Endodermal cell (in vitro differentiated cells): ENCODE measurements at regions not wholly inside any gene's neighbourhood (a gene's known extent, or its start where the extent isn't known, plus 50 kb on each side); places are given as distances from the start of the nearest gene placed in this dataset.

ENCODE experiments used
- DNase-seq: peaks from one replicate; pipeline ENCODE4 v3.0.0-alpha.2; 2017
- H3K27ac ChIP-seq: 2 replicates; pipeline ENCODE4 v1.5.1; 2013; ENCODE audit warnings: mild to moderate bottlenecking, low read depth, low read length, moderate library complexity
- H3K27me3 ChIP-seq: 2 replicates; pipeline ENCODE4 v1.6.1; 2013; ENCODE audit warnings: mild to moderate bottlenecking, low read length, moderate library complexity; ENCODE audit not compliant: insufficient read depth, control insufficient read depth, poor library complexity, severe bottlenecking
- H3K36me3 ChIP-seq: 2 replicates; pipeline ENCODE4 v1.7.0; 2013; ENCODE audit warnings: mild to moderate bottlenecking, low read length, moderate library complexity; ENCODE audit not compliant: control insufficient read depth, insufficient read depth
- H3K4me1 ChIP-seq: one replicate; pipeline ENCODE4 v1.7.0; 2013; ENCODE audit warnings: low read length; ENCODE audit not compliant: control insufficient read depth, insufficient read depth
- H3K4me3 ChIP-seq: 2 replicates; pipeline ENCODE4 v1.5.1; 2013; ENCODE audit warnings: mild to moderate bottlenecking, low read length, moderate library complexity
- H3K9ac ChIP-seq: 2 replicates; pipeline ENCODE4 v1.6.1; 2013; ENCODE audit warnings: mild to moderate bottlenecking, low read length, moderate library complexity; ENCODE audit not compliant: poor library complexity, severe bottlenecking; ENCODE audit errors: extremely low read depth
- H3K9me3 ChIP-seq: 2 replicates; pipeline ENCODE4 v1.6.1; 2013; ENCODE audit warnings: mild to moderate bottlenecking, low read length, moderate library complexity; ENCODE audit not compliant: control insufficient read depth
- H3K27ac Mint-ChIP-seq: 2 replicates; pipeline ENCODE4 v1.8.0; 2020; ENCODE audit warnings: mixed read lengths
- H3K27me3 Mint-ChIP-seq: 2 replicates; pipeline ENCODE4 v1.8.0; 2021; ENCODE audit warnings: mild to moderate bottlenecking, mixed read lengths; ENCODE audit not compliant: insufficient read depth
- H3K36me3 Mint-ChIP-seq: 2 replicates; pipeline ENCODE4 v1.8.0; 2020; ENCODE audit warnings: low read depth, mixed read lengths
- H3K4me1 Mint-ChIP-seq: 2 replicates; pipeline ENCODE4 v1.8.0; 2020; ENCODE audit warnings: mixed read lengths
- H3K4me3 Mint-ChIP-seq: 2 replicates; pipeline ENCODE4 v1.8.0; 2020; ENCODE audit warnings: mild to moderate bottlenecking, moderate library complexity, mixed read lengths
- H3K9me3 Mint-ChIP-seq: 2 replicates; pipeline ENCODE4 v1.8.0; 2020; ENCODE audit warnings: mild to moderate bottlenecking, mixed read lengths
- CTCF ChIP-seq: fragments of 200-600 bp; sonication (generic); conservative IDR thresholded peaks from 2 replicates; pipeline ENCODE4 v1.5.0; 2021; ENCODE audit warnings: antibody characterized with exemption, mild to moderate bottlenecking
- WGBS, 2 experiments: methylation state at CpG; one replicate each; pipeline versions ENCODE4 v1.1.5 to v1.1.7; 2013; ENCODE audit warnings: missing lambda C conversion rate in 2 of 2, mixed read lengths in 1 of 2; ENCODE audit not compliant: insufficient coverage in 1 of 2, insufficient read length in 1 of 2; 5-methylcytosine and 5-hydroxymethylcytosine counted together

- peaks cover 19% of the 10 kb centered on the region for H3K4me1 Mint-ChIP-seq
- no peak for TF ChIP-seq CTCF
Measured at GRCh38 chr18:28399781-28400362, 222.9 kb upstream of the CDH2 start.

GRCh38 chr18:28398471-28398870, 221.5 kb upstream of the CDH2 start:
- Mint-ChIP-seq H3K4me3 (no peak overlapping the region), H3K36me3 (no peaks in the 10 kb centered on the region), H3K27ac (no peak overlapping the region), H3K27me3 (no peaks in the 10 kb centered on the region), H3K4me1 (peaks cover 19% of the 10 kb centered on the region), H3K9me3 (no peaks in the 10 kb centered on the region)
- H3K27me3 ChIP-seq = no peaks in the 10 kb centered on the region
- H3K36me3 ChIP-seq = no peaks in the 10 kb centered on the region
- no peak for TF ChIP-seq CTCF
- H3K27ac ChIP-seq = no peak overlapping the region
- no peak overlapping the region for H3K9ac ChIP-seq
- no peak for DNase-seq
- no peaks in the 10 kb centered on the region for H3K4me1 ChIP-seq
- 100% methylated on average over 1 of the region's 1 CpG; no CpG with 5 or more reads in 1 of the 2 experiments for WGBS, 2 experiments
- H3K4me3 ChIP-seq = no peak overlapping the region
- H3K9me3 ChIP-seq = no peaks in the 10 kb centered on the region

More at GRCh38 chr18:28399781-28400362, 222.9 kb upstream of the CDH2 start:
- no peak overlapping the region for H3K9ac ChIP-seq
- 85 to 89% methylated on average over 4 to 5 of the region's 5 CpGs for WGBS, 2 experiments
- H3K4me3 ChIP-seq = no peak overlapping the region
- no peaks in the 10 kb centered on the region for H3K36me3 ChIP-seq
- H3K4me1 ChIP-seq = no peaks in the 10 kb centered on the region
- Mint-ChIP-seq H3K4me3 (no peak overlapping the region), H3K36me3 (no peaks in the 10 kb centered on the region), H3K27me3 (no peaks in the 10 kb centered on the region), H3K9me3 (no peaks in the 10 kb centered on the region), H3K27ac (no peak overlapping the region)
- H3K27ac ChIP-seq = no peak overlapping the region
- no peak for DNase-seq
- H3K9me3 ChIP-seq = no peaks in the 10 kb centered on the region
- H3K27me3 ChIP-seq = no peaks in the 10 kb centered on the region

- H3K27ac Mint-ChIP-seq = no peak overlapping the region
- no peaks in the 10 kb centered on the region for H3K36me3 ChIP-seq
- no peak overlapping the region for H3K27ac ChIP-seq
- H3K4me1 Mint-ChIP-seq = no peaks in the 10 kb centered on the region
- no peak overlapping the region for H3K4me3 ChIP-seq
- no peaks in the 10 kb centered on the region for H3K27me3 ChIP-seq
- no peaks in the 10 kb centered on the region for H3K4me1 ChIP-seq
- H3K9me3 ChIP-seq = peaks cover 21% of the 10 kb centered on the region
- TF ChIP-seq CTCF = no peak
- DNase-seq = no peak
- no peaks in the 10 kb centered on the region for H3K36me3 Mint-ChIP-seq
- H3K4me3 Mint-ChIP-seq = no peak overlapping the region
- peaks cover 9% of the 10 kb centered on the region for H3K9me3 Mint-ChIP-seq
- H3K27me3 Mint-ChIP-seq = no peaks in the 10 kb centered on the region
- H3K9ac ChIP-seq = no peak overlapping the region
Measured at GRCh38 chr18:28390022-28390421, 213.1 kb upstream of the CDH2 start.
